OCI-LY1 (cell line): ENCODE measurements at regions not wholly inside any gene's neighbourhood (a gene's known extent, or its start where the extent isn't known, plus 50 kb on each side); places are given as distances from the start of the nearest gene placed in this dataset.

ENCODE experiments used
- CTCF ChIP-seq: fragments of 200-600 bp; sonication (generic), shearing (Covaris generic); IDR thresholded peaks from 2 replicates; pipeline ENCODE4 v1.5.1; 2017; ENCODE audit warnings: mild to moderate bottlenecking, antibody characterized with exemption, low read length, moderate library complexity, mixed read lengths
- EZH2 ChIP-seq: fragments of 200-600 bp; sonication (generic), shearing (Covaris generic); IDR thresholded peaks from 2 replicates; pipeline ENCODE4 v1.8.0; 2017; ENCODE audit warnings: borderline replicate concordance, mixed run types, mild to moderate bottlenecking, antibody characterized with exemption, low read length, moderate library complexity, mixed read lengths

- no peak for TF ChIP-seq CTCF
- TF ChIP-seq EZH2 = no peak
Observed at GRCh38 chr14:55845963-55846825, 266.2 kb downstream of the KTN1 start.
